ENCODE measurements at regions not wholly inside any gene's neighbourhood (a gene's known extent, or its start where the extent isn't known, plus 50 kb on each side); places are given as distances from the start of the nearest gene placed in this dataset.

GRCh38 chr5:67263656-67264408 lies 67.2 kb upstream of the CD180 start:
- no peak for TF ChIP-seq POLR2AphosphoS5 (IDR thresholded peaks at IDR 0.05; ENCODE audit: low read depth, low read length)
- TF ChIP-seq SPI1 (IDR thresholded peaks at IDR 0.05; ENCODE audit: low read depth, low read length) = no peak
- TF ChIP-seq PAX5 (IDR thresholded peaks at IDR 0.05; ENCODE audit: insufficient read depth, low read length, severe bottlenecking) = no peak
- no peak for TF ChIP-seq POU2F2 (IDR thresholded peaks at IDR 0.05; ENCODE audit: low read depth, low read length)
- TF ChIP-seq POLR2A (IDR thresholded peaks at IDR 0.05; ENCODE audit: low read depth, low read length) = no peak
- no peak for FAIRE-seq

GRCh38 chr5:67262956-67263355 lies 66.4 kb upstream of the CD180 start:
- DNase-seq (ENCODE audit: insufficient read length, low spot score) = no peak
- FAIRE-seq = no peak
- TF ChIP-seq POU2F2 (IDR thresholded peaks at IDR 0.05; ENCODE audit: low read depth, low read length) (no peak), SPI1 (IDR thresholded peaks at IDR 0.05; ENCODE audit: low read depth, low read length) (no peak), TAF1 (IDR thresholded peaks at IDR 0.05; ENCODE audit: low read depth, low read length) (no peak), PAX5 (IDR thresholded peaks at IDR 0.05; ENCODE audit: insufficient read depth, low read length, severe bottlenecking) (no peak), POLR2A (IDR thresholded peaks at IDR 0.05; ENCODE audit: low read depth, low read length) (no peak), POLR2AphosphoS5 (IDR thresholded peaks at IDR 0.05; ENCODE audit: low read depth, low read length) (no peak)

More at GRCh38 chr5:67263656-67264408, 67.2 kb upstream of the CD180 start:
- DNase-seq (ENCODE audit: insufficient read length, low spot score) = no peak

- DNase-seq (ENCODE audit: insufficient read length, low spot score) = no peak
- TF ChIP-seq POU2F2 (IDR thresholded peaks at IDR 0.05; ENCODE audit: low read depth, low read length) (no peak), PAX5 (IDR thresholded peaks at IDR 0.05; ENCODE audit: insufficient read depth, low read length, severe bottlenecking) (no peak), SPI1 (IDR thresholded peaks at IDR 0.05; ENCODE audit: low read depth, low read length) (no peak), POLR2A (IDR thresholded peaks at IDR 0.05; ENCODE audit: low read depth, low read length) (no peak), POLR2AphosphoS5 (IDR thresholded peaks at IDR 0.05; ENCODE audit: low read depth, low read length) (no peak)
- FAIRE-seq = no peak
Measured at GRCh38 chr5:67262206-67262605, 65.6 kb upstream of the CD180 start.

- DNase-seq (ENCODE audit: insufficient read length, low spot score) = no peak
Measured at GRCh38 chr5:67259548-67260215, 63.1 kb upstream of the CD180 start.

GRCh38 chr5:67257500-67257899 lies 60.9 kb upstream of the CD180 start:
- DNase-seq (ENCODE audit: insufficient read length, low spot score) (no peak), FAIRE-seq (no peak)
- TF ChIP-seq POLR2A (IDR thresholded peaks at IDR 0.05; ENCODE audit: low read depth, low read length) (no peak), POU2F2 (IDR thresholded peaks at IDR 0.05; ENCODE audit: low read depth, low read length) (no peak), POLR2AphosphoS5 (IDR thresholded peaks at IDR 0.05; ENCODE audit: low read depth, low read length) (no peak), PAX5 (IDR thresholded peaks at IDR 0.05; ENCODE audit: insufficient read depth, low read length, severe bottlenecking) (no peak), TAF1 (IDR thresholded peaks at IDR 0.05; ENCODE audit: low read depth, low read length) (no peak)

More at GRCh38 chr5:67259548-67260215, 63.1 kb upstream of the CD180 start:
- FAIRE-seq = no peak
- TF ChIP-seq TAF1 (IDR thresholded peaks at IDR 0.05; ENCODE audit: low read depth, low read length) (no peak), POU2F2 (IDR thresholded peaks at IDR 0.05; ENCODE audit: low read depth, low read length) (no peak), POLR2AphosphoS5 (IDR thresholded peaks at IDR 0.05; ENCODE audit: low read depth, low read length) (no peak), SPI1 (IDR thresholded peaks at IDR 0.05; ENCODE audit: low read depth, low read length) (no peak)

GRCh38 chr5:67257077-67257476 lies 60.5 kb upstream of the CD180 start:
- FAIRE-seq (no peak), DNase-seq (ENCODE audit: insufficient read length, low spot score) (no peak)
- no peak for TF ChIP-seq POLR2AphosphoS5 (IDR thresholded peaks at IDR 0.05; ENCODE audit: low read depth, low read length)
- TF ChIP-seq PAX5 (IDR thresholded peaks at IDR 0.05; ENCODE audit: insufficient read depth, low read length, severe bottlenecking) = no peak
- no peak for TF ChIP-seq POLR2A (IDR thresholded peaks at IDR 0.05; ENCODE audit: low read depth, low read length)
- no peak for TF ChIP-seq SPI1 (IDR thresholded peaks at IDR 0.05; ENCODE audit: low read depth, low read length)

- TF ChIP-seq PAX5 (IDR thresholded peaks at IDR 0.05; ENCODE audit: insufficient read depth, low read length, severe bottlenecking) (no peak), POLR2A (IDR thresholded peaks at IDR 0.05; ENCODE audit: low read depth, low read length) (no peak), POU2F2 (IDR thresholded peaks at IDR 0.05; ENCODE audit: low read depth, low read length) (no peak), POLR2AphosphoS5 (IDR thresholded peaks at IDR 0.05; ENCODE audit: low read depth, low read length) (no peak), TAF1 (IDR thresholded peaks at IDR 0.05; ENCODE audit: low read depth, low read length) (no peak), SPI1 (IDR thresholded peaks at IDR 0.05; ENCODE audit: low read depth, low read length) (no peak)
- no peak for FAIRE-seq
- no peak for DNase-seq (ENCODE audit: insufficient read length, low spot score)
Measured at GRCh38 chr5:67255881-67256280, 59.3 kb upstream of the CD180 start.

- DNase-seq (ENCODE audit: insufficient read length, low spot score) (no peak), FAIRE-seq (no peak)
- TF ChIP-seq TAF1 (IDR thresholded peaks at IDR 0.05; ENCODE audit: low read depth, low read length) (no peak), SPI1 (IDR thresholded peaks at IDR 0.05; ENCODE audit: low read depth, low read length) (no peak), POU2F2 (IDR thresholded peaks at IDR 0.05; ENCODE audit: low read depth, low read length) (no peak), POLR2A (IDR thresholded peaks at IDR 0.05; ENCODE audit: low read depth, low read length) (no peak), POLR2AphosphoS5 (IDR thresholded peaks at IDR 0.05; ENCODE audit: low read depth, low read length) (no peak), PAX5 (IDR thresholded peaks at IDR 0.05; ENCODE audit: insufficient read depth, low read length, severe bottlenecking) (no peak)
Measured at GRCh38 chr5:67253911-67254310, 57.3 kb upstream of the CD180 start.

GRCh38 chr5:67249590-67249895 lies 52.9 kb upstream of the CD180 start:
- FAIRE-seq (no peak), DNase-seq (ENCODE audit: insufficient read length, low spot score) (no peak)
- TF ChIP-seq POU2F2 (IDR thresholded peaks at IDR 0.05; ENCODE audit: low read depth, low read length) = no peak
- no peak for TF ChIP-seq POLR2AphosphoS5 (IDR thresholded peaks at IDR 0.05; ENCODE audit: low read depth, low read length)
- no peak for TF ChIP-seq SPI1 (IDR thresholded peaks at IDR 0.05; ENCODE audit: low read depth, low read length)
